CD4-positive, alpha-beta T cell treated with Interleukin-12 subunit alpha and Interleukin-12 subunit beta, for 1 hour (primary cell): ENCODE measurements at regions not wholly inside any gene's neighbourhood (a gene's known extent, or its start where the extent isn't known, plus 50 kb on each side); places are given as distances from the start of the nearest gene placed in this dataset.

Experiments used
- DNase-seq: peaks from one replicate; pipeline ENCODE4 v3.0.0-alpha.2; 2020

GRCh38 chr5:4204276-4205141 is 608.9 kb downstream of the IRX1 start:
- DNase-seq: no peak

GRCh38 chr5:4205398-4205797 is 609.8 kb downstream of the IRX1 start:
- DNase-seq: no peak

- DNase-seq: no peak
These were observed 610.5 kb downstream of the IRX1 start for GRCh38 chr5:4206127-4206526.

GRCh38 chr5:4207486-4207885 is 611.9 kb downstream of the IRX1 start:
- no peak for DNase-seq

GRCh38 chr5:4208537-4208936 is 612.9 kb downstream of the IRX1 start:
- no peak for DNase-seq

GRCh38 chr5:4208996-4209395 is 613.4 kb downstream of the IRX1 start:
- DNase-seq: no peak

GRCh38 chr5:4212071-4212739 is 616.6 kb downstream of the IRX1 start:
- no peak for DNase-seq

GRCh38 chr5:4212981-4213819 is 617.6 kb downstream of the IRX1 start:
- no peak for DNase-seq

- DNase-seq: no peak
These were observed 619.5 kb downstream of the IRX1 start for GRCh38 chr5:4215143-4215542.

- no peak for DNase-seq
These were observed 620.5 kb downstream of the IRX1 start for GRCh38 chr5:4216142-4216541.

- DNase-seq: no peak
These were observed 624.4 kb downstream of the IRX1 start for GRCh38 chr5:4220016-4220415.

- DNase-seq: no peak
These were observed 625.4 kb downstream of the IRX1 start for GRCh38 chr5:4221048-4221447.

- no peak for DNase-seq
These were observed 626.5 kb downstream of the IRX1 start for GRCh38 chr5:4222147-4222546.

GRCh38 chr5:4222821-4223220 is 627.2 kb downstream of the IRX1 start:
- DNase-seq: no peak

- no peak for DNase-seq
These were observed 630.1 kb downstream of the IRX1 start for GRCh38 chr5:4225741-4226140.

- DNase-seq: no peak
These were observed 630.9 kb downstream of the IRX1 start for GRCh38 chr5:4226565-4226964.

- DNase-seq: no peak
These were observed 633.1 kb downstream of the IRX1 start for GRCh38 chr5:4228708-4229107.

- DNase-seq: no peak
These were observed 634.0 kb downstream of the IRX1 start for GRCh38 chr5:4229414-4230292.

GRCh38 chr5:4230471-4230785 is 634.8 kb downstream of the IRX1 start:
- no peak for DNase-seq

- no peak for DNase-seq
These were observed 635.4 kb downstream of the IRX1 start for GRCh38 chr5:4230786-4231641.

- no peak for DNase-seq
These were observed 636.5 kb downstream of the IRX1 start for GRCh38 chr5:4232084-4232483.

- DNase-seq: no peak
These were observed 638.0 kb downstream of the IRX1 start for GRCh38 chr5:4233671-4234070.
